Nephron (organoid): ENCODE measurements at regions not wholly inside any gene's neighbourhood (a gene's known extent, or its start where the extent isn't known, plus 50 kb on each side); places are given as distances from the start of the nearest gene placed in this dataset.
"Not testable (repeated sequence)": the region's sequence is repeated elsewhere in the genome, so short reads cannot be mapped to it uniquely, and the experiment has no call there.

Experiments used
- H3K27ac Mint-ChIP-seq, 3 experiments: 2 replicates each; pipeline ENCODE4 v1.8.0; 2020; ENCODE audit warnings: mixed read lengths in 3 of 3, mild to moderate bottlenecking in 2 of 3, moderate library complexity in 1 of 3
- H3K27me3 Mint-ChIP-seq: 2 replicates; pipeline ENCODE4 v1.8.0; 2021; ENCODE audit warnings: low read depth, mild to moderate bottlenecking, moderate library complexity, mixed read lengths
- H3K36me3 Mint-ChIP-seq: 2 replicates; pipeline ENCODE4 v1.8.0; 2020; ENCODE audit warnings: low read depth, mixed read lengths
- H3K4me1 Mint-ChIP-seq: 2 replicates; pipeline ENCODE4 v1.8.0; 2020; ENCODE audit warnings: mixed read lengths
- H3K4me3 Mint-ChIP-seq, 3 experiments: 2 replicates each; pipeline ENCODE4 v1.8.0; 2020; ENCODE audit warnings: mild to moderate bottlenecking in 3 of 3, mixed read lengths in 3 of 3, moderate library complexity in 2 of 3
- H3K9me3 Mint-ChIP-seq: 2 replicates; pipeline ENCODE4 v1.8.0; 2020; ENCODE audit warnings: mixed read lengths
- TF ChIP-seq, protein P1 (sequence below), 3 experiments: fragments of 200-600 bp; sonication (generic); IDR thresholded peaks; one replicate each; pipeline ENCODE4 v1.5.0; 2021; ENCODE audit warnings: antibody characterized with exemption in 3 of 3; ENCODE audit not compliant: unreplicated experiment in 3 of 3

DNA sequence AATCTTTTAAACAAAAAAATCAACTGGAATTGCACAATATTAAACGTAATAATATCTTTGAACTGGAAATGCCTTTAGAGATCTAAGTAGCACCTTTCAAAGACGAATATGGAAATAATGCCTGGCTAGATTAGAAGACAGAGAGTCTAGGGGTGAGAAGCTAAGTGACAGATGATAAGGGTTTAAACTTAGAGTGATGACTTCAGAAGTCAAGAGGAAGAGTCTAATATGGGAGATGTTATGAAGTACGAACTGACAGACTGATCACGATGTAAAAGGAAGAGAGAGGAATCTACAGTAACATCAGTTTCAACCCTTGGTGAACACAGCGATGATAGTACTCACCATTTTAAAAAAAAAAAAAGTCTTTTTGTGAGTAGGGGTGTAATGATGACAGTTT, 57.9 kb downstream of the HINT1 start:
- Mint-ChIP-seq H3K36me3 (no peaks in the 10 kb centered on the region), H3K4me1 (no peaks in the 10 kb centered on the region), H3K27ac (no peak overlapping the region), H3K27me3 (no peaks in the 10 kb centered on the region), H3K9me3 (no peaks in the 10 kb centered on the region), H3K4me3 (no peak overlapping the region)
- TF ChIP-seq, protein P1, sequence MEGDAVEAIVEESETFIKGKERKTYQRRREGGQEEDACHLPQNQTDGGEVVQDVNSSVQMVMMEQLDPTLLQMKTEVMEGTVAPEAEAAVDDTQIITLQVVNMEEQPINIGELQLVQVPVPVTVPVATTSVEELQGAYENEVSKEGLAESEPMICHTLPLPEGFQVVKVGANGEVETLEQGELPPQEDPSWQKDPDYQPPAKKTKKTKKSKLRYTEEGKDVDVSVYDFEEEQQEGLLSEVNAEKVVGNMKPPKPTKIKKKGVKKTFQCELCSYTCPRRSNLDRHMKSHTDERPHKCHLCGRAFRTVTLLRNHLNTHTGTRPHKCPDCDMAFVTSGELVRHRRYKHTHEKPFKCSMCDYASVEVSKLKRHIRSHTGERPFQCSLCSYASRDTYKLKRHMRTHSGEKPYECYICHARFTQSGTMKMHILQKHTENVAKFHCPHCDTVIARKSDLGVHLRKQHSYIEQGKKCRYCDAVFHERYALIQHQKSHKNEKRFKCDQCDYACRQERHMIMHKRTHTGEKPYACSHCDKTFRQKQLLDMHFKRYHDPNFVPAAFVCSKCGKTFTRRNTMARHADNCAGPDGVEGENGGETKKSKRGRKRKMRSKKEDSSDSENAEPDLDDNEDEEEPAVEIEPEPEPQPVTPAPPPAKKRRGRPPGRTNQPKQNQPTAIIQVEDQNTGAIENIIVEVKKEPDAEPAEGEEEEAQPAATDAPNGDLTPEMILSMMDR (IDR thresholded peaks at IDR 0.05; ENCODE audit: unreplicated experiment in 3 of 3): no peak

DNA sequence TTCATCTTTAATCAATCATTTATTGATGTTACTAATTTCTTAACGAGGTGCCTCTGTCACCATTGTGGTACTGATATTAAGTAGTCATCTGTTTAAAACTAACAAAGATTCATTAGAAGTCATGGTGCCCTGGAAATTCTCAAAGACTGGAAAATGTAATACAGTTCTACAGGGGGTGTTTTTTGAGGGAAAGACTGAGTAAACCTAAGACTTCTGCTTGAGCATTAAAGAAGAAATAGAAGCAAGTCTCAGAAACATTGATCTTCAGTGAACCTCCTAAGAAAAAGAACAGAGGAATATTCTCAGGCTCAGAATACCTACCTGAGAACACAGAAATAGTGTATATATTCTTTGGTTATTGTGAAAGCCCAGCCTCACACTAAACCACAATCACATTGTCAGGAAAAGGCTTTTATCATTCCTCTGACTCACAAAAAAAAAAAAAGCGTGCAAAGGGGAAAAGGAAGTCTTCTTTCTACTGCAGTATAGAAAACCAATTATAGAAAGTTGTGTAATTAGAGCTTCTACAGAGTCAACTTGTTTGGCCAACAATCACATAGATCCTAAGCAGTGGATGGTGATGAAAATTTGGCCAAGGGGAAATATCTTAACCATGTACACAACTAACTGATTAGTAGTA, 60.8 kb downstream of the HINT1 start:
- TF ChIP-seq, protein P1 (IDR thresholded peaks at IDR 0.05; ENCODE audit: unreplicated experiment in 3 of 3): no peak
- H3K4me1 Mint-ChIP-seq: no peaks in the 10 kb centered on the region
- no peak overlapping the region for H3K27ac Mint-ChIP-seq
- H3K4me3 Mint-ChIP-seq: no peak overlapping the region
- H3K27me3 Mint-ChIP-seq: no peaks in the 10 kb centered on the region
- no peaks in the 10 kb centered on the region for H3K9me3 Mint-ChIP-seq
- no peaks in the 10 kb centered on the region for H3K36me3 Mint-ChIP-seq

DNA sequence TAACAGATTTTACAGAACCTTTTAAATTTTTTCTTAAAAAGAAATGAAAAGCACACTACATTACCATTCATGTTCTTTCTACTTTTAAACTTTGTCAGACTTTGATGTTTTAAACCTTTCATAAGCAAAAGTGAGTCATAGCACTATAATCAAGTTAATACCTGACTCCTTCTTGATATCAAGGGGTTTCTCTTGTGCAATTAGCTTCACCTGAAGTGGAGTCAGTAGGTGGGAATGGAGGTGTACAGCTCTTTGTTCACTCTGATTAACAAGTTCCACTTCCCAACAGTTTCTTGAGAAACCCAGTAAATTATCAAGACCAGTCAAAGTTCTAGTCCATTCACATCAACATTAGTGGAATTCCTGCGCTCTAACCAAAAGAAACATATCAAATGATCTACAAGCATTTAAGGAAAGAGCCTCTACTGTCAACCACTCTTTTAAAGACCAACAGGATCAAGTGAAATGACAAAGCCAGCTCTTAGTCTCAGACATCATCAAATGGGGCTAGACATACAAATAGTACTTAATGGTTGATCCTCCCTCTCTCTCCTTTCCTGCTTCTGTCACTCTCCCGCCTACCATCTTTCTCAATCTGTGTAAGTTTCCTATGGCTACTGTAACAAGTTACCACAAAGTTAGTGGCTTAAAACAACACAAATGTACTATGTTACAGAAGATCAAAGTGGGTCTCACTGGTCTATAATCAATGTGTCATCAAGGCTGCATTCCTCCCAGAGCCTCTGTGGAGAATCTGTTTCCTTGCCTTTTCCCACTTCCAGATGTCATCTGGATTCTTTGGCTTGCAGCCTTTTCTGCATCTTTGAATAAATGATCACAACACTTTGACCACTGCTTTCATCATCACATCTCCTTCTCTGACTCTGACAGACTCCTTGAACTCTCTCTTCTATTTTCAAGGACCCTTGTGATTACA, 68.0 kb downstream of the HINT1 start:
- H3K9me3 Mint-ChIP-seq: peaks cover 9% of the 10 kb centered on the region
- no peaks in the 10 kb centered on the region for H3K4me1 Mint-ChIP-seq
- TF ChIP-seq, protein P1 (IDR thresholded peaks at IDR 0.05; ENCODE audit: unreplicated experiment in 3 of 3): no peak
- H3K27ac Mint-ChIP-seq: no peak overlapping the region
- H3K36me3 Mint-ChIP-seq: no peaks in the 10 kb centered on the region
- no peaks in the 10 kb centered on the region for H3K27me3 Mint-ChIP-seq
- no peak overlapping the region for H3K4me3 Mint-ChIP-seq

DNA sequence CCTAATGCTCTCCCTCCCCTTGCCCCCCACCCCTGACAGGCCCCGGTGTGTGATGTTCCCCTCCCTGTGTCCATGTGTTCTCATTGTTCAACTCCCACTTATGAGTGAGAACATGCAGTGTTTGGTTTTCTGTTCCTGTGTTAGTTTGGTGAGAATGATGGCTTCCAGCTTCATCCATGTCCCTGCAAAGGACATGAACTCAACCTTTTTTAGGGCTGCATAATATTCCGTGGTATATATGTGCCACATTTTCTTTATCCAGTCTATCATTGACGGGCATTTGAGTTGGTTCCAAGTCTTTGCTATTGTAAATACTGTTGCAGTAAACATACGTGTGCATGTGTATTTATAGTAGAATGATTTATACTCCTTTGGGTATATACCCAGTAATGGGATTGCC, 69.5 kb downstream of the HINT1 start:
- not testable (repeated sequence) for H3K4me3 Mint-ChIP-seq, H3K27me3 Mint-ChIP-seq, H3K4me1 Mint-ChIP-seq, H3K9me3 Mint-ChIP-seq, H3K27ac Mint-ChIP-seq, H3K36me3 Mint-ChIP-seq

DNA sequence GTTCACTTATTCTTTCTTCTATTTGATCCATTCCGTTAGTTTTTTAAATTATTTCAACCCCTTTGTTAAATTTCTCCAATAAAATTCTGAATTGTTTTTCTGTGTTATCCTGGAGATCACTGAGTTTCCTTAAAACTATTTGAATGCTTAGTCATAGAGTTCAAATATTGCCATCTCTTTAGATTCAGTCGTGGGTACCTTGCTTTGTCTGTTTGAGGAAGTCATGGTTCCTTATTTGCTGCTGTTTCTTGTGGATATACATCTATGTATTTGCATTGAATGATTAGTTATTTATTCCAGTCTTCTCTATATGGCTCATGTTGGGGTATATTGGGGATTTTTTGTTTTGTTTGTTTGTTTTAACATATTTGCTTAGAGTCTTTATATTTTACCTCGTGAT, 80.6 kb downstream of the HINT1 start:
- Mint-ChIP-seq H3K9me3 (peaks cover 18% of the 10 kb centered on the region), H3K4me3 (no peak overlapping the region), H3K4me1 (no peaks in the 10 kb centered on the region), H3K36me3 (no peaks in the 10 kb centered on the region), H3K27ac (no peak overlapping the region), H3K27me3 (no peaks in the 10 kb centered on the region)
- TF ChIP-seq, protein P1 (IDR thresholded peaks at IDR 0.05; ENCODE audit: unreplicated experiment in 3 of 3): no peak

DNA sequence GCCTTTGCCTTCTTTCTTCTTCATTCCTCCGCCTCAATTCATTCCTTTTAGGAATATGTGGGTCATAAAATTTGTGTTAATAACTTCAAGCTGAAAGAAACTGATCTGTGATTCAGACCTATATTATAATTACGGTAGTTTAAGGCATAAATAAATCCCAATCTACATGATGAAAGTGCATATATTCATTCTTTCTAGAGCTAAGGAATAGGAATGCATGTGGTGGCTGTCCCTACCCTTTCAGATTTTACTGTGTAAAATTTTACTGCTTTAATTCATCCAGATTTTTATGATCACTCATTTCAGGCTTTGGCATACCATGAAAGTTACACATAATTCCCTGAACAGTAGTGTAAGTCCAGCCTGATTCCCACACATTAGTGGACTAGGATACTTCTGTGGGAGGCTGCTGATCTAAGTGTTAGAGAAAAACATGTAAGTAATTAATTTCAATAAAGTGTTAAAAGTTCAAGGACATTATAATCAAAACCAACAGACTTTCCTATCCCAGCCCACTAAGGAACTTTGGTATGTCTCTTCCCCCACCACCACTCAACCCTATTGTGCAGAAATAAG, 83.1 kb downstream of the HINT1 start:
- Mint-ChIP-seq H3K9me3 (peaks cover 10% of the 10 kb centered on the region), H3K27ac (peak overlapping the region in 2 of 3 experiments; percentile 27 to 79), H3K36me3 (no peaks in the 10 kb centered on the region), H3K4me1 (no peaks in the 10 kb centered on the region), H3K27me3 (no peaks in the 10 kb centered on the region), H3K4me3 (no peak overlapping the region)
- TF ChIP-seq, protein P1 (IDR thresholded peaks at IDR 0.05; ENCODE audit: unreplicated experiment in 3 of 3): no peak
